CD4-positive, alpha-beta memory T cell (primary cell): ENCODE measurements at regions not wholly inside any gene's neighbourhood (a gene's known extent, or its start where the extent isn't known, plus 50 kb on each side); places are given as distances from the start of the nearest gene placed in this dataset.

Experiments used
- CTCF ChIA-PET: fragments of 350-600 bp; sonication (Branson Sonifier 250); formaldehyde crosslinking; loops from one replicate; lab custom pipeline; 2021; ENCODE audit warnings: inconsistent platforms; ENCODE audit not compliant: partially characterized antibody; lab: Charles Lee
- POLR2A ChIA-PET: fragments of 350-600 bp; sonication (Branson Sonifier 250); formaldehyde crosslinking; loops from one replicate; lab custom pipeline; 2021; ENCODE audit not compliant: partially characterized antibody; lab: Charles Lee
- DNase-seq, 5 donors: peaks; one replicate each; pipeline versions ENCODE4 v3.0.0 to v3.0.0-alpha.2; 2020 to 2022; ENCODE audit warnings: mixed read lengths in 1 of 5
- H3K27ac ChIP-seq: one replicate; pipeline ENCODE4 v1.7.0; 2013; ENCODE audit warnings: low read depth, low read length
- H3K27me3 ChIP-seq: 2 replicates; pipeline ENCODE4 v1.7.0; 2013; ENCODE audit warnings: mild to moderate bottlenecking, low read length, moderate library complexity; ENCODE audit not compliant: insufficient read depth
- H3K36me3 ChIP-seq: 2 replicates; pipeline ENCODE4 v1.7.0; 2013; ENCODE audit warnings: mild to moderate bottlenecking, low read length, moderate library complexity; ENCODE audit not compliant: insufficient read depth
- H3K4me1 ChIP-seq: 2 replicates; pipeline ENCODE4 v1.7.0; 2013; ENCODE audit warnings: mild to moderate bottlenecking, low read length, moderate library complexity; ENCODE audit not compliant: insufficient read depth
- H3K4me3 ChIP-seq, 2 donors: one replicate each; pipeline ENCODE4 v1.7.0; 2013; ENCODE audit warnings: low read length in 2 of 2, mild to moderate bottlenecking in 1 of 2
- H3K9me3 ChIP-seq, 2 donors: one replicate each; pipeline ENCODE4 v1.7.0; 2013; ENCODE audit warnings: low read length in 2 of 2, control low read depth in 1 of 2; ENCODE audit not compliant: control insufficient read depth in 1 of 2
- H3K27ac Mint-ChIP-seq, 7 donors: one replicate each; pipeline ENCODE4 v1.8.0; 2020 to 2021; ENCODE audit warnings: mixed read lengths in 7 of 7, mild to moderate bottlenecking in 6 of 7, inconsistent platforms in 3 of 7, moderate library complexity in 3 of 7
- H3K27me3 Mint-ChIP-seq, 2 donors: one replicate each; pipeline ENCODE4 v1.8.0; 2020 to 2021; ENCODE audit warnings: mixed read lengths in 2 of 2
- H3K36me3 Mint-ChIP-seq, 2 donors: one replicate each; pipeline ENCODE4 v1.8.0; 2020 to 2021; ENCODE audit warnings: mixed read lengths in 2 of 2, inconsistent platforms in 1 of 2, mild to moderate bottlenecking in 1 of 2
- H3K4me1 Mint-ChIP-seq, 4 donors: one replicate each; pipeline ENCODE4 v1.8.0; 2020 to 2021; ENCODE audit warnings: mixed read lengths in 4 of 4, mild to moderate bottlenecking in 1 of 4
- H3K4me3 Mint-ChIP-seq, 8 donors: one replicate each; pipeline ENCODE4 v1.8.0; 2020 to 2021; ENCODE audit warnings: mixed read lengths in 8 of 8, mild to moderate bottlenecking in 7 of 8, moderate library complexity in 6 of 8, inconsistent platforms in 3 of 8
- H3K9me3 Mint-ChIP-seq, 8 donors: one replicate each; pipeline ENCODE4 v1.8.0; 2020 to 2021; ENCODE audit warnings: mixed read lengths in 8 of 8, mild to moderate bottlenecking in 5 of 8, inconsistent platforms in 3 of 8, moderate library complexity in 1 of 8
- intact Hi-C: fragments of 100-400 bp; cut with micrococcal nuclease; formaldehyde crosslinking; loops from one replicate; pipeline ENCODE4 v1.15.1; 2023

DNA sequence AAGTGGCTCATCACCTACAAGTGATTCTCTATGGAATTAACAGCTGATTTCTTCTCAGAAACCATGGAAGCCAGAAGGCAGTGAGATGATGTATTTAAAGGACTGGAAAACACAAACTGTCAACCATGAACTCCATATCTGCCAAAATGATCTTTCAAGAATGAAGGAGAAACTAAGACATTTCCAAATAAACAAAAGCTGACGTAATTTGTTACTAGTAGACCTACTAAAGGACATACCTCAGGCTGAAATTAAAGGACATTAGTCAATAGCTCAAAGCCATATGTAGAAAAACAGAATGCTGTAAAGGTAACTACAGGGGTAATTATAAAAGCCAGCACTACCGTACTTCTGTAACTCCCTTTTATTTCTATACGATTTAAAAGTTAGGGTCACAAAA, 129.4 kb upstream of the TMEM45B start:
- Mint-ChIP-seq H3K36me3 (no peaks in the 10 kb centered on the region), H3K9me3 (no peaks in the 10 kb centered on the region), H3K27ac (no peak overlapping the region), H3K4me1 (no peaks in the 10 kb centered on the region), H3K4me3 (no peak overlapping the region), H3K27me3 (peaks cover 0 to 1% of the 10 kb centered on the region in 2 donors)
- Histone ChIP-seq H3K36me3 (no peaks in the 10 kb centered on the region), H3K27me3 (no peaks in the 10 kb centered on the region), H3K27ac (no peak overlapping the region), H3K4me3 (no peak overlapping the region), H3K4me1 (no peaks in the 10 kb centered on the region), H3K9me3 (no peaks in the 10 kb centered on the region)
- POLR2A ChIA-PET: no interaction called here
- no peak for DNase-seq
- CTCF ChIA-PET: interaction anchor here (1.9 kb wide), 1 partner anchor 9 kb away, joined by 6 read pairs; no protein-coding TSS in a partner anchor
- intact Hi-C loops: no loop called here

DNA sequence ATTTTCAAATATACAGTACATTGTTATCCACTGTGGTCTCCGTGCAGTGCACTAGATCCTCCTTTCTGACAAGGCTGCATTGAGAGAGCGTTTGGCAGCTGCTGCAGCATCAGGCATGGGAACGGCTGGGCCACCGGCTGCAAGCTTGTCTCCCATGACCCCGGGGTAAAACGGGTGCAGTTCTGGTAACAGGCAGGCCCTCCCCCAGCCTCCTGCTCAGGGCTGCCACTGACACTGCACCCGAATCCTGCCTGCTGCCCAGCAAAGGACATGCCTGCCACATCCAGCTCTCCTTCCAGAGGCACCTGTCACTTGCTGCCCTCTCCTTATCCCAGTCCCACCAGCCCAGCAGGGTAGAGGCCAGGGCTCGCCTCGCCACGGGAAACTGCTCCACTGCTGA, 124.5 kb upstream of the TMEM45B start:
- Histone ChIP-seq H3K4me3 (no peak overlapping the region), H3K27me3 (no peaks in the 10 kb centered on the region), H3K27ac (no peak overlapping the region), H3K4me1 (peaks cover 6% of the 10 kb centered on the region), H3K9me3 (no peaks in the 10 kb centered on the region), H3K36me3 (no peaks in the 10 kb centered on the region)
- Mint-ChIP-seq H3K27ac (no peak overlapping the region), H3K9me3 (no peaks in the 10 kb centered on the region), H3K36me3 (no peaks in the 10 kb centered on the region), H3K4me3 (no peak overlapping the region), H3K27me3 (no peaks in the 10 kb centered on the region), H3K4me1 (peaks cover 7 to 16% (median 9%) of the 10 kb centered on the region in 4 donors)
- no peak for DNase-seq
- ChIA-PET POLR2A (no interaction called here), CTCF (no interaction called here)
- intact Hi-C loops: no loop called here

DNA sequence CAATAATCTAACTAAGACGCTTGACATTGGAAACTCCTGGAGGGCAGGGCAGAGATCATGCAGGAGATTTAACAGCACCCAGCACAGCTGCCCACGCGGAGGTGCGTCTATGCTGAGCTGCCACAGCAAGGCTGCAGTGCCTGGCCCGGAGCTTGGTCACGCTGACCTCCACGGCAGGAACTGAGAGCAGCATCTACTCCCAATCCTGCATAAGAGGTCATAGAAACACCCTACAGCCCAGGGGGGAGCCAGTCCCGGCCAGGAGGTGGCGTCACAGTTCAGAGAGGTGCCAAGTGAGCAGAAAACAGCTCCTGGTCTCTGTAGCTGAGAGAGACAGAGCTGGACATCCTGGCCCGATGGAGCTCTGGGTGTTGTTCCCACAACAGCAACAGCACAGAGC, 121.1 kb upstream of the TMEM45B start:
- Histone ChIP-seq H3K4me1 (peaks cover 6% of the 10 kb centered on the region), H3K27me3 (no peaks in the 10 kb centered on the region), H3K27ac (no peak overlapping the region), H3K4me3 (no peak overlapping the region), H3K36me3 (no peaks in the 10 kb centered on the region), H3K9me3 (no peaks in the 10 kb centered on the region)
- H3K9me3 Mint-ChIP-seq: no peaks in the 10 kb centered on the region
- peak overlapping the region in 4 of 8 donors; percentile 3 to 46 (median 14) for H3K4me3 Mint-ChIP-seq
- intact Hi-C loops: loop anchor here (2.0 kb wide), 1 partner anchor 810 kb away; no protein-coding TSS in a partner anchor
- no peaks in the 10 kb centered on the region for H3K36me3 Mint-ChIP-seq
- H3K4me1 Mint-ChIP-seq: peaks cover 7 to 19% (median 9%) of the 10 kb centered on the region in 4 donors
- POLR2A ChIA-PET: no interaction called here
- no peaks in the 10 kb centered on the region for H3K27me3 Mint-ChIP-seq
- no peak overlapping the region for H3K27ac Mint-ChIP-seq
- no peak for DNase-seq
- CTCF ChIA-PET: interaction anchor here (0.9 to 3.5 kb wide), 10 partner anchors 9 to 576 kb away, joined by 3 to 25 read pairs (median 4); no protein-coding TSS in a partner anchor

DNA sequence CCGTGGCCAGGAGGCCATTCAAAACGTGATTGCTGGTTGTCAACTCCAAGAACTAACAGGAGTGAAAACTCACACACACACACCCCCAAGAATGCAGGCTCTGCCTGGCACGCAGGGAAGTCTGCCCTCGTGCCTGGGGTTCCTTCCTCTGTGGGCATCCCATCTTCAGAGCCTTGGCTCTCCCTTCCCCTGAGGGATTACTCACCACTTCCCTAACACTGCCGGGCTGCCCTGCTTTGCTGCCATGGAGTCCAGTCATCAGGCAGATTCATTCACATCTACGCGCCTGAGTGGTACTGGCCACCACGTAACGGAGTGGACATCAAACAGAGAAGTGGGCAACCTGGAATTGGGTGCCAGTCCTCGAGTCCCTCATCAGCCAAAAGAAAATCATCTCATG, 120.7 kb upstream of the TMEM45B start:
- ChIA-PET POLR2A (interaction anchor here (0.8 kb wide), 1 partner anchor 308 kb away, joined by 4 read pairs; the partner anchor contains the start of gene PRDM10), CTCF (interaction anchor here (0.9 to 3.5 kb wide), 15 partner anchors 10 to 1564 kb away, joined by 3 to 25 read pairs (median 4); no protein-coding TSS in a partner anchor)
- Histone ChIP-seq H3K36me3 (no peaks in the 10 kb centered on the region), H3K27ac (no peak overlapping the region), H3K9me3 (no peaks in the 10 kb centered on the region), H3K4me3 (no peak overlapping the region), H3K27me3 (no peaks in the 10 kb centered on the region), H3K4me1 (peaks cover 6% of the 10 kb centered on the region)
- Mint-ChIP-seq H3K4me3 (peak overlapping the region in 4 of 8 donors; percentile 82 to 90 (median 88)), H3K9me3 (no peaks in the 10 kb centered on the region), H3K4me1 (peaks cover 7 to 19% (median 9%) of the 10 kb centered on the region in 4 donors), H3K36me3 (no peaks in the 10 kb centered on the region), H3K27me3 (no peaks in the 10 kb centered on the region), H3K27ac (no peak overlapping the region)
- intact Hi-C loops: loop anchor here (2.0 to 5.0 kb wide), 2 partner anchors 57 to 810 kb away; no protein-coding TSS in a partner anchor
- DNase-seq: peak in 1 of 5 donors; percentile 1

DNA sequence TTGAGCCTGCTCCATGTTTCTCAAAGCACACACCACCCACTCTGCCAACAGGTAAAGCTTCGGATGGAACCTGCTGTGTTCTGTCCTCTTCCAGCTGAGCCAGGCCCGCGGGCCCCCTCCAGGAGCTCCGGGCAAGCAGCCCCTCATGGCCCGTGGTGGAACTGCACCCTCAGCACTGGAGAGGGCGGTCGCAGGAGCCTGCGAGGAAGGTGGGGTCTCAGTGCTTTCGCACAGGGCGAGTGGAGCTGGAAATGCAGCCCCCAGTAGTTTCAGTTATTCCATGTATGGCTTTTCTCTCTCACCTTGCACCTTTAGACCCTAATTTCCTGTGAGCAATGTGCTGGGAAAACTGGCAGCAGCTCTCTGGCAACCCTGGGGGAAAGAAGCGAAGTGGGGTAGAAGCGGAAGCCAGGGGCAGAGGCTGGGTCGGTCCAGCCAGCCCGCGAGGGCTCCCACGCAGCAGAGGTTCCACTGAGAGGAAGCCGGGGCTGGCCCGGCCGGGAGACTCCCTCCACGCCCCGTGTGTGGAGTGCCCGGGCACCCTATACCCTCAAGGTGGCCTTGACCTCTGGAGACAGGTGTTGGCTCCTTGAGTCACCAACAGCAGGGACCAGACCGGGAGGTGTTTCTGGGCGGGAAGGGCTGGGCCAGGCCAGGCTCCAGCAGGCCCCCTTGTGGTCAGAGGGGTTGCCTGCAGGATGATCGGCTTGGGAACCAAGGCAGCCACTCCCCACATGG, 119.9 kb upstream of the TMEM45B start:
- Histone ChIP-seq H3K27me3 (no peaks in the 10 kb centered on the region), H3K4me3 (peak overlapping the region; percentile 46 to 69), H3K9me3 (no peaks in the 10 kb centered on the region), H3K4me1 (peaks cover 6% of the 10 kb centered on the region), H3K36me3 (no peaks in the 10 kb centered on the region), H3K27ac (no peak overlapping the region)
- H3K36me3 Mint-ChIP-seq: no peaks in the 10 kb centered on the region
- intact Hi-C loops: loop anchor here (1.0 to 5.0 kb wide), 4 partner anchors 57 to 811 kb away; no protein-coding TSS in a partner anchor
- peak overlapping the region; percentile 76 to 90 (median 84) for H3K4me3 Mint-ChIP-seq
- H3K27ac Mint-ChIP-seq: peak overlapping the region in 4 of 7 donors; percentile 39 to 66 (median 50)
- H3K4me1 Mint-ChIP-seq: peaks cover 7 to 19% (median 9%) of the 10 kb centered on the region in 4 donors
- no peaks in the 10 kb centered on the region for H3K9me3 Mint-ChIP-seq
- H3K27me3 Mint-ChIP-seq: no peaks in the 10 kb centered on the region
- ChIA-PET POLR2A (interaction anchor here (0.8 kb wide), 1 partner anchor 307 kb away, joined by 4 read pairs; the partner anchor contains the start of gene PRDM10), CTCF (interaction anchor here (0.9 to 3.5 kb wide), 18 partner anchors 11 to 1565 kb away, joined by 3 to 25 read pairs (median 4); partner anchors contain the start of gene BARX2)
- peak; percentile 48 to 60 (median 59) for DNase-seq

DNA sequence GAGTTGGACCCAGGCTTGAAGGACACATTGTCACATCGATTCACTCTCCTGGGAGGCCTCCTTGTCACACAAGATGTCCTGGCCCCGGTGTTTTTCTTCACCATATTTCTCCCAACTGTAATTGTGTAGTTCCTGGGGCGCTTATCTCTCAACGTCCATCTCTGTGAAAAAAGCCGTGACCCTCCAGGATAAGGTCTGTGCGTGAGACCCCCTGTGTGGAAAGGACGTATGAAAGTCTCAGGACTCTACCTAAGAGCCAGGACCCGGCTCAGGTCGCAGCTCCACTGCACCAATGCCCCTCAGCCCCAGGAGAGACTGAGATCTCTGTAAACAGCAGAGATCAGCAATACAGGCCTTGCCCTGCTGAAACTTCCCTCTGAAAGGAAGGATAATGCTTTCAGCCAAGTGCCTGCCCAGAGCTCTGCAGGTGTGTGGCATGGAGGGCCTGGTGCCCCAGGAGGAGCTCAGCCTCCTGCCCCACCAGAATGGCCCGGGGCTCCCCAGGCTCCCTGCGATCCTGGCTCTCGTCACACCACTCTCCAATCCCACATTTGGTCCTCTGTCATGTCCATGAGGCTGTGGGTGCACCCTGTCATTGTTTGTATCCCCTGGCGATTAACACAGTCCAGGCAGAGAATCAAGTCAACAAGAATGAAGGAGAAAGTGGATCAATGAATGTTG, 119.2 kb upstream of the TMEM45B start:
- Mint-ChIP-seq H3K9me3 (no peaks in the 10 kb centered on the region), H3K4me1 (peaks cover 7 to 19% (median 9%) of the 10 kb centered on the region in 4 donors), H3K27me3 (no peaks in the 10 kb centered on the region), H3K27ac (peak overlapping the region in 1 of 7 donors; percentile 66), H3K36me3 (no peaks in the 10 kb centered on the region), H3K4me3 (peak overlapping the region; percentile 31 to 90 (median 82))
- Histone ChIP-seq H3K36me3 (no peaks in the 10 kb centered on the region), H3K9me3 (no peaks in the 10 kb centered on the region), H3K27ac (no peak overlapping the region), H3K4me1 (peaks cover 6% of the 10 kb centered on the region), H3K27me3 (no peaks in the 10 kb centered on the region), H3K4me3 (no peak overlapping the region)
- DNase-seq: no peak
- intact Hi-C loops: loop anchor here (1.0 to 5.0 kb wide), 3 partner anchors 56 to 466 kb away; no protein-coding TSS in a partner anchor
- ChIA-PET CTCF (interaction anchor here (0.9 to 3.5 kb wide), 8 partner anchors 9 to 578 kb away, joined by 3 to 25 read pairs (median 5); partner anchors contain the start of gene BARX2), POLR2A (no interaction called here)
